Stimulated activated CD4-positive, alpha-beta T cell treated with anti-CD3 and anti-CD28 coated beads, TNF-alpha, amount 100 ng/mL, for 48 hours (primary cell): ENCODE measurements at regions not wholly inside any gene's neighbourhood (a gene's known extent, or its start where the extent isn't known, plus 50 kb on each side); places are given as distances from the start of the nearest gene placed in this dataset.
"Not testable (repeated sequence)": the region's sequence is repeated elsewhere in the genome, so short reads cannot be mapped to it uniquely, and the experiment has no call there.

Experiments used
- DNase-seq, 3 donors: peaks; one replicate each; pipeline ENCODE4 v3.0.0-alpha.2; 2020; ENCODE audit warnings: low read depth in 3 of 3

- DNase-seq = no peak
Measured at GRCh38 chr6:19538096-19538495, 299.1 kb upstream of the ID4 start.

GRCh38 chr6:19547507-19547906 is 289.7 kb upstream of the ID4 start:
- DNase-seq = no peak

- DNase-seq = no peak
Measured at GRCh38 chr6:19549109-19549508, 288.1 kb upstream of the ID4 start.

GRCh38 chr6:19550380-19550779 is 286.8 kb upstream of the ID4 start:
- DNase-seq = no peak

GRCh38 chr6:19551611-19552010 is 285.6 kb upstream of the ID4 start:
- no peak for DNase-seq

GRCh38 chr6:19552076-19552475 is 285.1 kb upstream of the ID4 start:
- DNase-seq = no peak

GRCh38 chr6:19552588-19552987 is 284.6 kb upstream of the ID4 start:
- DNase-seq = no peak

- DNase-seq = no peak
Measured at GRCh38 chr6:19554356-19555225, 282.6 kb upstream of the ID4 start.

GRCh38 chr6:19557191-19557590 is 280.0 kb upstream of the ID4 start:
- DNase-seq = no peak

- DNase-seq = no peak
Measured at GRCh38 chr6:19558201-19558600, 279.0 kb upstream of the ID4 start.

- DNase-seq = no peak
Measured at GRCh38 chr6:19558934-19559333, 278.2 kb upstream of the ID4 start.

GRCh38 chr6:19562468-19562867 is 274.7 kb upstream of the ID4 start:
- no peak for DNase-seq

GRCh38 chr6:19569563-19569962 is 267.6 kb upstream of the ID4 start:
- no peak for DNase-seq

GRCh38 chr6:19571176-19571575 is 266.0 kb upstream of the ID4 start:
- no peak for DNase-seq

GRCh38 chr6:19578481-19578880 is 258.7 kb upstream of the ID4 start:
- DNase-seq = no peak

GRCh38 chr6:19584207-19584606 is 253.0 kb upstream of the ID4 start:
- DNase-seq = not testable (repeated sequence)

- no peak for DNase-seq
Measured at GRCh38 chr6:19587238-19587942, 249.8 kb upstream of the ID4 start.

- DNase-seq = no peak
Measured at GRCh38 chr6:19590501-19591131, 246.6 kb upstream of the ID4 start.

GRCh38 chr6:19597809-19598320 is 239.3 kb upstream of the ID4 start:
- DNase-seq = no peak

GRCh38 chr6:19599796-19600464 is 237.2 kb upstream of the ID4 start:
- no peak for DNase-seq

GRCh38 chr6:19602434-19603013 is 234.6 kb upstream of the ID4 start:
- no peak for DNase-seq

GRCh38 chr6:19603721-19604120 is 233.4 kb upstream of the ID4 start:
- no peak for DNase-seq
